HCT116 (cell line): ENCODE measurements at regions not wholly inside any gene's neighbourhood (a gene's known extent, or its start where the extent isn't known, plus 50 kb on each side); places are given as distances from the start of the nearest gene placed in this dataset.

Source experiments
- ATAC-seq: fragments of 200-7000 bp; cut with Tn5 transposase; 2 replicates; pipeline ENCODE4 v1.9.1; 2020; ENCODE audit warnings: mild to moderate bottlenecking, moderate library complexity
- BruUV-seq: library from RNA; stranded (reverse); fragments of 400-500 nt; replicated peaks from 2 replicates; lab custom pipeline; 2021; lab: Mats Ljungman, UMichigan
- CTCF ChIA-PET: fragments of 300-600 bp; sonication (Branson Sonifier 250); formaldehyde crosslinking; loops from one replicate; lab custom pipeline; 2021; ENCODE audit warnings: antibody characterized with exemption; lab: Charles Lee
- POLR2A ChIA-PET: fragments of 300-600, 350-600 bp; sonication (Branson Sonifier 250); formaldehyde crosslinking; loops from one replicate; lab custom pipeline; 2021; ENCODE audit warnings: antibody characterized with exemption; lab: Charles Lee
- RAD21 ChIA-PET, 2 experiments: fragments of 300-600 bp; sonication (Branson Sonifier 250); formaldehyde crosslinking; loops; one replicate each; lab custom pipeline; 2023; ENCODE audit warnings: low total read pairs in 2 of 2; ENCODE audit not compliant: uncharacterized antibody in 2 of 2, unreplicated experiment in 2 of 2, low non-redundant PET in 1 of 2; lab: Charles Lee
- DNase-seq: peaks from one replicate; pipeline ENCODE4 v3.0.0-alpha.2; 2010; ENCODE audit warnings: low read depth, low spot score
- H2AFZ ChIP-seq: fragments of 200-600 bp; shearing (Covaris generic), sonication (generic); 2 replicates; pipeline ENCODE4 v1.6.1; 2017; ENCODE audit warnings: low read depth, mixed run types, mixed read lengths, antibody characterized with exemption, low read length; ENCODE audit not compliant: poor library complexity, severe bottlenecking
- H3K27ac ChIP-seq: 2 replicates; pipeline ENCODE4 v1.5.1; 2012; ENCODE audit warnings: low read depth, low read length
- H3K27me3 ChIP-seq: fragments of 200-600 bp; sonication (generic); 2 replicates; pipeline ENCODE4 v1.6.1; 2016; ENCODE audit warnings: mixed run types, low read length, mixed read lengths; ENCODE audit not compliant: insufficient read depth
- H3K36me3 ChIP-seq, 2 experiments: fragments of 200-500 bp in 1 of 2; fragments of 200-600 bp in 1 of 2; sonication (Bioruptor generic) in 1 of 2; sonication (generic) in 1 of 2; 2 replicates each; pipeline versions ENCODE4 v1.5.1 to v1.6.1; 2014 to 2016; ENCODE audit warnings: low read length in 2 of 2, inconsistent platforms in 1 of 2, mixed read lengths in 1 of 2, mixed run types in 1 of 2; ENCODE audit not compliant: insufficient read depth in 2 of 2, control insufficient read depth in 1 of 2
- H3K4me1 ChIP-seq, 2 experiments: fragments of 200-600 bp in 1 of 2; sonication (generic) in 1 of 2; 2 replicates each; pipeline versions ENCODE4 v1.5.1 to v1.6.1; 2012 to 2017; ENCODE audit warnings: low read length in 2 of 2, inconsistent platforms in 1 of 2, mild to moderate bottlenecking in 1 of 2, mixed read lengths in 1 of 2, mixed run types in 1 of 2, moderate library complexity in 1 of 2; ENCODE audit not compliant: insufficient read depth in 2 of 2, control insufficient read depth in 1 of 2
- H3K4me2 ChIP-seq: fragments of 200-600 bp; sonication (generic); 2 replicates; pipeline ENCODE4 v1.6.1; 2017; ENCODE audit warnings: mixed run types, low read length, mixed read lengths
- H3K4me3 ChIP-seq, 2 experiments: fragments of 200-600 bp in 1 of 2; sonication (generic) in 1 of 2; replicated peaks in 1 of 2; 2 replicates each; pipeline ENCODE4 v1.5.1; 2011 to 2016; ENCODE audit warnings: low read length in 2 of 2, control low read depth in 1 of 2, low read depth in 1 of 2, mild to moderate bottlenecking in 1 of 2, mixed read lengths in 1 of 2, mixed run types in 1 of 2
- H3K79me2 ChIP-seq: fragments of 200-600 bp; sonication (generic); 2 replicates; pipeline ENCODE4 v1.6.1; 2017; ENCODE audit warnings: mild to moderate bottlenecking, mixed run types, low read length, moderate library complexity, mixed read lengths; ENCODE audit not compliant: insufficient read depth
- H3K9ac ChIP-seq: fragments of 200-600 bp; sonication (generic); 2 replicates; pipeline ENCODE4 v1.6.1; 2016; ENCODE audit warnings: low read length, mixed read lengths
- H3K9me2 ChIP-seq: fragments of 200-600 bp; sonication (generic), shearing (Covaris generic); 2 replicates; pipeline ENCODE4 v1.6.1; 2017; ENCODE audit warnings: mixed run types, mild to moderate bottlenecking, moderate library complexity; ENCODE audit not compliant: insufficient read depth
- H3K9me3 ChIP-seq, 2 experiments: fragments of 200-500 bp in 1 of 2; fragments of 200-600 bp in 1 of 2; sonication (Bioruptor generic) in 1 of 2; sonication (generic) in 1 of 2; 2 replicates each; pipeline ENCODE4 v1.6.1; 2014 to 2017; ENCODE audit warnings: low read length in 2 of 2, mixed read lengths in 2 of 2, inconsistent platforms in 1 of 2, low read depth in 1 of 2, mild to moderate bottlenecking in 1 of 2, mixed run types in 1 of 2, moderate library complexity in 1 of 2; ENCODE audit not compliant: control insufficient read depth in 1 of 2, insufficient read depth in 1 of 2
- H4K20me1 ChIP-seq: fragments of 200-600 bp; sonication (generic), shearing (Covaris generic); 2 replicates; pipeline ENCODE4 v1.6.1; 2017; ENCODE audit warnings: mixed run types, mild to moderate bottlenecking, moderate library complexity; ENCODE audit not compliant: insufficient read depth
- CBX3 ChIP-seq: IDR thresholded peaks from 2 replicates; pipeline ENCODE4 v1.6.1; 2012; ENCODE audit warnings: low read depth
- EZH2phosphoT487 ChIP-seq: fragments of 200-600 bp; IDR thresholded peaks from 2 replicates; pipeline ENCODE4 v1.6.1; 2018; ENCODE audit warnings: antibody characterized with exemption, borderline replicate concordance
- JUND ChIP-seq: IDR thresholded peaks from 2 replicates; pipeline ENCODE4 v1.6.1; 2012
- SIN3A ChIP-seq: IDR thresholded peaks from 2 replicates; pipeline ENCODE4 v1.6.1; 2012; ENCODE audit warnings: low read depth
- YY1 ChIP-seq: IDR thresholded peaks from 2 replicates; pipeline ENCODE4 v1.6.1; 2011; ENCODE audit warnings: low read length, low read depth, moderate library complexity, mild to moderate bottlenecking; ENCODE audit not compliant: insufficient replicate concordance; ENCODE audit errors: extremely low read depth
- ZFX ChIP-seq: fragments of 450-650 bp; IDR thresholded peaks from 2 replicates; pipeline ENCODE4 v1.6.1; 2017
- intact Hi-C: fragments of 100-400 bp; cut with micrococcal nuclease; formaldehyde crosslinking; loops from 2 replicates; pipeline ENCODE4 v1.10.0; 2022
- TF ChIP-seq, protein P1 (sequence below): IDR thresholded peaks from 2 replicates; pipeline ENCODE4 v1.6.1; 2012

GRCh38 chr12:131478468-131478867 lies 232.4 kb upstream of the SFSWAP start:
- no peaks in the 10 kb centered on the region for H3K9me3 ChIP-seq
- peaks cover 0 to 7% of the 10 kb centered on the region in 2 experiments; a peak in 1 of 4 replicates for H3K4me1 ChIP-seq
- H3K9me2 ChIP-seq: no peaks in the 10 kb centered on the region
- POLR2A ChIA-PET: no interaction called here
- TF ChIP-seq, protein P1, sequence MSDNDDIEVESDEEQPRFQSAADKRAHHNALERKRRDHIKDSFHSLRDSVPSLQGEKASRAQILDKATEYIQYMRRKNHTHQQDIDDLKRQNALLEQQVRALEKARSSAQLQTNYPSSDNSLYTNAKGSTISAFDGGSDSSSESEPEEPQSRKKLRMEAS: no peak
- no peak for TF ChIP-seq CBX3
- TF ChIP-seq ZFX: no peak
- TF ChIP-seq JUND: no peak
- TF ChIP-seq, all 23 proteins: peak for 0
- DNase-seq (no peak), ATAC-seq (no peak)
- Histone ChIP-seq H4K20me1 (no peaks in the 10 kb centered on the region), H3K27me3 (no peaks in the 10 kb centered on the region), H3K4me2 (no peak overlapping the region), H3K79me2 (no peaks in the 10 kb centered on the region), H3K9ac (no peak overlapping the region), H2AFZ (no peak overlapping the region), H3K36me3 (no peaks in the 10 kb centered on the region), H3K4me3 (no peak overlapping the region), H3K27ac (no peak overlapping the region)
- CTCF ChIA-PET: no interaction called here
- RAD21 ChIA-PET: no interaction called here
- intact Hi-C loops: no loop called here
- no TSS peak for BruUV-seq

DNA sequence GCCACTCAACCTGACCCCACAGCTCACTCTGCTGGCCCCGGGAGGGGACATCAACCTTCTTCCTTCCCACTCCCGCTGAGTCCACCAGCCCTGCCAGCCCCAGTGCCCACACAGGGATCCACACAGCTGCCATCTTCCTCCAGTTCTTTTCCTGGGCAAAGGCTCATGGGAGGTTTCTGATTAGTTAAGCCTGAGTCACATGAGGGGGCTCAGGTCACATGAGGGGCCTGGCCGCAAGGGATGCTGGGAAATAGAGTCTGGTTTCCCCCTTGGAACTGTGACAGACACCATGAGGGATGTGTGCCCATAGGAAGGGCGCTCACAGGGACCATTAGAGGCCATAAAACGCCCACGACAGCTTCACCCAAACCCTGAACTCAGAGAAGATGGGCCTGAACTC lies 228.7 kb upstream of the SFSWAP start:
- POLR2A ChIA-PET: interaction anchor here (0.5 kb wide), 1 partner anchor 258 kb away, joined by 4 read pairs; no protein-coding TSS in a partner anchor

More for the DNA sequence above, 228.7 kb upstream of the SFSWAP start:
- Histone ChIP-seq H3K4me2 (no peak overlapping the region), H2AFZ (no peak overlapping the region), H3K4me1 (no peaks in the 10 kb centered on the region), H3K9me2 (no peaks in the 10 kb centered on the region), H3K27me3 (no peaks in the 10 kb centered on the region), H3K79me2 (no peaks in the 10 kb centered on the region), H3K9ac (no peak overlapping the region), H3K27ac (no peak overlapping the region), H3K4me3 (no peak overlapping the region), H3K9me3 (no peaks in the 10 kb centered on the region), H4K20me1 (no peaks in the 10 kb centered on the region), H3K36me3 (no peaks in the 10 kb centered on the region)
- intact Hi-C loops: no loop called here
- no TSS peak for BruUV-seq
- RAD21 ChIA-PET: no interaction called here
- TF ChIP-seq YY1 (no peak), EZH2phosphoT487 (no peak), SIN3A (no peak)
- no peak for DNase-seq
- ATAC-seq: no peak
- CTCF ChIA-PET: no interaction called here
